Astrocyte of the cerebellum (primary cell): ENCODE measurements at regions not wholly inside any gene's neighbourhood (a gene's known extent, or its start where the extent isn't known, plus 50 kb on each side); places are given as distances from the start of the nearest gene placed in this dataset.

Experiments used
- DNase-seq: peaks from one replicate; pipeline ENCODE4 v3.0.0-alpha.2; 2011; ENCODE audit warnings: low read depth
- H3K4me3 ChIP-seq: 2 replicates; pipeline ENCODE4 v1.5.1; 2011; ENCODE audit warnings: mild to moderate bottlenecking, low read depth, low read length, moderate library complexity
- CTCF ChIP-seq: IDR thresholded peaks from 2 replicates; pipeline ENCODE4 v1.5.1; 2012; ENCODE audit warnings: low read length, low read depth, moderate library complexity, mild to moderate bottlenecking; ENCODE audit errors: missing control alignments
- in situ Hi-C: cut with HindIII; loops from 2 replicates; pipeline ENCODE4 v1.10.0; 2017; ENCODE audit warnings: low sequenced_read_pairs

GRCh38 chr2:146898083-146898482, 946.7 kb upstream of the ACVR2A start:
- in situ Hi-C loops: loop anchor here (5.0 kb wide), 1 partner anchor 64 kb away; no protein-coding TSS in a partner anchor
- TF ChIP-seq CTCF: no peak
- DNase-seq: no peak
- no peak overlapping the region for H3K4me3 ChIP-seq

- H3K4me3 ChIP-seq: no peak overlapping the region
- in situ Hi-C loops: no loop called here
- DNase-seq: no peak
- TF ChIP-seq CTCF: no peak
Measured at GRCh38 chr2:146894514-146894913, 950.3 kb upstream of the ACVR2A start.

GRCh38 chr2:146893500-146894041, 951.3 kb upstream of the ACVR2A start:
- in situ Hi-C loops: no loop called here
- no peak overlapping the region for H3K4me3 ChIP-seq
- TF ChIP-seq CTCF: no peak
- no peak for DNase-seq

- no peak for TF ChIP-seq CTCF
- no peak overlapping the region for H3K4me3 ChIP-seq
- DNase-seq: no peak
- in situ Hi-C loops: no loop called here
Measured at GRCh38 chr2:146890491-146890890, 954.3 kb upstream of the ACVR2A start.

- TF ChIP-seq CTCF: no peak
- DNase-seq: no peak
- in situ Hi-C loops: no loop called here
- H3K4me3 ChIP-seq: no peak overlapping the region
Measured at GRCh38 chr2:146879882-146880281, 964.9 kb upstream of the ACVR2A start.

GRCh38 chr2:146874260-146874658, 970.6 kb upstream of the ACVR2A start:
- in situ Hi-C loops: no loop called here
- H3K4me3 ChIP-seq: no peak overlapping the region
- DNase-seq: peak; percentile 19
- no peak for TF ChIP-seq CTCF

- no peak overlapping the region for H3K4me3 ChIP-seq
- in situ Hi-C loops: no loop called here
- no peak for TF ChIP-seq CTCF
- no peak for DNase-seq
Measured at GRCh38 chr2:146873646-146874259, 971.1 kb upstream of the ACVR2A start.
